ENCODE measurements at regions not wholly inside any gene's neighbourhood (a gene's known extent, or its start where the extent isn't known, plus 50 kb on each side); places are given as distances from the start of the nearest gene placed in this dataset.
"Not testable (repeated sequence)": the region's sequence is repeated elsewhere in the genome, so short reads cannot be mapped to it uniquely, and the experiment has no call there.

GRCh38 chr3:166986000-166986399 is 394.1 kb downstream of the ZBBX start:
- no peak overlapping the region for H3K4me3 ChIP-seq (ENCODE audit: low read depth in 2 of 2, low read length in 1 of 2)
- no peaks in the 10 kb centered on the region for H3K36me3 ChIP-seq (replicated peaks in 1 of 2; ENCODE audit: control insufficient read depth in 1 of 2, insufficient read depth in 2 of 2, low read length in 1 of 2)
- peaks cover 5% of the 10 kb centered on the region for H3F3A ChIP-seq (replicated peaks; ENCODE audit: insufficient read depth)
- POLR2A ChIA-PET = no interaction called here
- TF ChIP-seq JUND (IDR thresholded peaks at IDR 0.05) = no peak
- TF ChIP-seq GABPA (IDR thresholded peaks at IDR 0.05; ENCODE audit: low read depth) = no peak
- no peak for TF ChIP-seq FOSL2 (IDR thresholded peaks at IDR 0.05; ENCODE audit: borderline replicate concordance, low read depth)
- TF ChIP-seq MXI1 (IDR thresholded peaks at IDR 0.05; ENCODE audit: low read depth, low read length) = no peak
- TF ChIP-seq PBX3 (IDR thresholded peaks at IDR 0.05) = no peak
- no peak for TF ChIP-seq TEAD4 (IDR thresholded peaks at IDR 0.05; ENCODE audit: borderline replicate concordance, insufficient read depth)
- no peak for TF ChIP-seq YY1 (IDR thresholded peaks at IDR 0.05; ENCODE audit: low read depth)
- TF ChIP-seq TAF1 (IDR thresholded peaks at IDR 0.05; ENCODE audit: borderline replicate concordance, low read depth, low read length) = no peak
- no peak for TF ChIP-seq RAD21 (IDR thresholded peaks at IDR 0.05; ENCODE audit: low read length)
- no peak for TF ChIP-seq IRF3 (IDR thresholded peaks at IDR 0.05; ENCODE audit: low read depth, low read length)
- TF ChIP-seq CHD2 (IDR thresholded peaks at IDR 0.05; ENCODE audit: low read length, partially characterized antibody) = no peak
- TF ChIP-seq SIN3A (IDR thresholded peaks at IDR 0.05; ENCODE audit: borderline replicate concordance, low read depth, low read length) = no peak
- no peak for TF ChIP-seq CTCF (IDR thresholded peaks at IDR 0.05)
- no peak for TF ChIP-seq EP300 (IDR thresholded peaks at IDR 0.05; ENCODE audit: borderline replicate concordance in 1 of 2, low read depth in 1 of 2, low read length in 1 of 2)
- TF ChIP-seq RFX5 (IDR thresholded peaks at IDR 0.05; ENCODE audit: low read length) = no peak
- CTCF ChIA-PET = no interaction called here
- no peaks in the 10 kb centered on the region for H3K9me3 ChIP-seq
- no peaks in the 10 kb centered on the region for H4K20me1 ChIP-seq (ENCODE audit: insufficient read depth)
- H3K4me1 ChIP-seq (ENCODE audit: control insufficient read depth in 1 of 2, insufficient read depth in 2 of 2, low read depth in 1 of 2, low read length in 1 of 2) = no peaks in the 10 kb centered on the region
- H3K27me3 ChIP-seq (ENCODE audit: insufficient read depth) = no peaks in the 10 kb centered on the region
- H3K9me2 ChIP-seq = no peaks in the 10 kb centered on the region
- H3K9ac ChIP-seq = no peak overlapping the region
- peak overlapping the region; percentile 82 for H2AFZ ChIP-seq (ENCODE audit: low read depth)
- no peak for DNase-seq
- no peaks in the 10 kb centered on the region for H3K79me2 ChIP-seq (ENCODE audit: insufficient read depth)
- no peak overlapping the region for H3K4me2 ChIP-seq
- no peak overlapping the region for H3K27ac ChIP-seq (ENCODE audit: low read depth in 2 of 2, low read length in 1 of 2)

GRCh38 chr3:166975796-166976195 is 404.3 kb downstream of the ZBBX start:
- H3K9me2 ChIP-seq; H4K20me1 ChIP-seq (ENCODE audit: insufficient read depth); H3K27me3 ChIP-seq (ENCODE audit: insufficient read depth); H3K27ac ChIP-seq (ENCODE audit: low read depth in 2 of 2, low read length in 1 of 2); H3K79me2 ChIP-seq (ENCODE audit: insufficient read depth); H3K4me2 ChIP-seq; H3K9me3 ChIP-seq; H3K9ac ChIP-seq; H3K4me3 ChIP-seq (ENCODE audit: low read depth in 2 of 2, low read length in 1 of 2); H3F3A ChIP-seq (replicated peaks; ENCODE audit: insufficient read depth); H2AFZ ChIP-seq (ENCODE audit: low read depth); H3K4me1 ChIP-seq (ENCODE audit: control insufficient read depth in 1 of 2, insufficient read depth in 2 of 2, low read depth in 1 of 2, low read length in 1 of 2); POLR2A ChIA-PET; H3K36me3 ChIP-seq (replicated peaks in 1 of 2; ENCODE audit: control insufficient read depth in 1 of 2, insufficient read depth in 2 of 2, low read length in 1 of 2); DNase-seq; CTCF ChIA-PET: not testable (repeated sequence)
- WGBS (ENCODE audit: low lambda C conversion rate) = no CpG with 5 or more reads among the region's 36 CpGs

- WGBS (ENCODE audit: low lambda C conversion rate) = 79% methylated on average over 8 of the region's 8 CpGs
- H3K9me2 ChIP-seq = not testable (repeated sequence)
These were observed 412.4 kb downstream of the ZBBX start for GRCh38 chr3:166967714-166968113.

More at GRCh38 chr3:166967714-166968113, 412.4 kb downstream of the ZBBX start:
- H3K36me3 ChIP-seq (replicated peaks in 1 of 2; ENCODE audit: control insufficient read depth in 1 of 2, insufficient read depth in 2 of 2, low read length in 1 of 2); H3K9ac ChIP-seq; H2AFZ ChIP-seq (ENCODE audit: low read depth); POLR2A ChIA-PET; H3K27ac ChIP-seq (ENCODE audit: low read depth in 2 of 2, low read length in 1 of 2); H3K4me2 ChIP-seq; DNase-seq; H3K4me3 ChIP-seq (ENCODE audit: low read depth in 2 of 2, low read length in 1 of 2); H3K79me2 ChIP-seq (ENCODE audit: insufficient read depth); H4K20me1 ChIP-seq (ENCODE audit: insufficient read depth); H3K4me1 ChIP-seq (ENCODE audit: control insufficient read depth in 1 of 2, insufficient read depth in 2 of 2, low read depth in 1 of 2, low read length in 1 of 2); H3K9me3 ChIP-seq; H3F3A ChIP-seq (replicated peaks; ENCODE audit: insufficient read depth); CTCF ChIA-PET; H3K27me3 ChIP-seq (ENCODE audit: insufficient read depth): not testable (repeated sequence)
